Parathyroid adenoma (tissue), 2 donors: ENCODE measurements at regions not wholly inside any gene's neighbourhood (a gene's known extent, or its start where the extent isn't known, plus 50 kb on each side); places are given as distances from the start of the nearest gene placed in this dataset.

Source experiments
- H2AFZ ChIP-seq: fragments of 300-600 bp; sonication (generic); one replicate; pipeline ENCODE4 v1.7.0; 2017; ENCODE audit warnings: antibody characterized with exemption, mild to moderate bottlenecking
- H3K27ac ChIP-seq: fragments of 300-600 bp; sonication (generic); one replicate; pipeline ENCODE4 v1.7.0; 2017
- H3K27me3 ChIP-seq: fragments of 300-600 bp; sonication (generic); one replicate; pipeline ENCODE4 v1.7.0; 2017; ENCODE audit warnings: low read length; ENCODE audit not compliant: control insufficient read depth, insufficient read depth
- H3K36me3 ChIP-seq: fragments of 300-600 bp; sonication (generic); one replicate; pipeline ENCODE4 v1.7.0; 2017; ENCODE audit warnings: low read length; ENCODE audit not compliant: control insufficient read depth, insufficient read depth
- H3K4me1 ChIP-seq: fragments of 300-600 bp; sonication (generic); one replicate; pipeline ENCODE4 v1.7.0; 2017; ENCODE audit warnings: control low read depth
- H3K4me2 ChIP-seq: fragments of 300-600 bp; sonication (generic); one replicate; pipeline ENCODE4 v1.7.0; 2017; ENCODE audit warnings: low read length
- H3K4me3 ChIP-seq: fragments of 300-600 bp; sonication (generic); one replicate; pipeline ENCODE4 v1.7.0; 2017; ENCODE audit warnings: low read depth, low read length
- H3K79me2 ChIP-seq: fragments of 300-600 bp; sonication (generic); one replicate; pipeline ENCODE4 v1.7.0; 2017; ENCODE audit warnings: control low read depth
- H3K9ac ChIP-seq: fragments of 300-600 bp; sonication (generic); one replicate; pipeline ENCODE4 v1.7.0; 2017; ENCODE audit warnings: mild to moderate bottlenecking
- H3K9me3 ChIP-seq: fragments of 300-600 bp; sonication (generic); one replicate; pipeline ENCODE4 v1.7.0; 2017; ENCODE audit warnings: low read length; ENCODE audit not compliant: control insufficient read depth
- TF ChIP-seq, protein P1 (sequence below): fragments of 300-600 bp; sonication (generic); IDR thresholded peaks from one replicate; pipeline ENCODE4 v1.7.0; 2017; ENCODE audit warnings: antibody characterized with exemption, mild to moderate bottlenecking
- donor health status: primary hyperparathyroidism.

DNA sequence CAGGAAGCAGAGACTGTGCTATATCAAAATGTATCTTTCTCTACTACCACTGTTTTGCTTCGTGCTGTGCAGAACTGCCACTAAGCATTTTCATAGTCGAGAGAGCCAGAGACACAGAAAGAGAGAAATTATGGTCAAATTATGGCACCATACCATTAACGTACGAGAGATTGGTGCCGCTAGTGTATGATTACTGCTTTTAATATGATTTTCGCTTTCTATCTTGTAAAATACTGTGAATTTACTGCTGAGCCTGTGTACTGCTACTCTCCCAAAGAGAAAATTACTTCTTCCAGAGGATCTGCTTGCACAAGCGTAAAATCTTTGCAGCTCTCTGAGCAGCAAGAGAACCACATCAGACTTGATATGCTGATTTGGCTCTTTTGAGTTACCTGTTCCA lies 71.1 kb upstream of the ZNF281 start:
- H3K4me3 ChIP-seq, result no peak overlapping the region
- no peak overlapping the region for H3K9ac ChIP-seq
- no peak overlapping the region for H3K4me2 ChIP-seq
- H3K79me2 ChIP-seq, result no peaks in the 10 kb centered on the region
- no peak overlapping the region for H3K27ac ChIP-seq
- H3K9me3 ChIP-seq, result no peaks in the 10 kb centered on the region
- no peaks in the 10 kb centered on the region for H3K4me1 ChIP-seq
- H3K36me3 ChIP-seq, result no peaks in the 10 kb centered on the region
- H2AFZ ChIP-seq, result no peak overlapping the region
- no peaks in the 10 kb centered on the region for H3K27me3 ChIP-seq
- TF ChIP-seq, protein P1, sequence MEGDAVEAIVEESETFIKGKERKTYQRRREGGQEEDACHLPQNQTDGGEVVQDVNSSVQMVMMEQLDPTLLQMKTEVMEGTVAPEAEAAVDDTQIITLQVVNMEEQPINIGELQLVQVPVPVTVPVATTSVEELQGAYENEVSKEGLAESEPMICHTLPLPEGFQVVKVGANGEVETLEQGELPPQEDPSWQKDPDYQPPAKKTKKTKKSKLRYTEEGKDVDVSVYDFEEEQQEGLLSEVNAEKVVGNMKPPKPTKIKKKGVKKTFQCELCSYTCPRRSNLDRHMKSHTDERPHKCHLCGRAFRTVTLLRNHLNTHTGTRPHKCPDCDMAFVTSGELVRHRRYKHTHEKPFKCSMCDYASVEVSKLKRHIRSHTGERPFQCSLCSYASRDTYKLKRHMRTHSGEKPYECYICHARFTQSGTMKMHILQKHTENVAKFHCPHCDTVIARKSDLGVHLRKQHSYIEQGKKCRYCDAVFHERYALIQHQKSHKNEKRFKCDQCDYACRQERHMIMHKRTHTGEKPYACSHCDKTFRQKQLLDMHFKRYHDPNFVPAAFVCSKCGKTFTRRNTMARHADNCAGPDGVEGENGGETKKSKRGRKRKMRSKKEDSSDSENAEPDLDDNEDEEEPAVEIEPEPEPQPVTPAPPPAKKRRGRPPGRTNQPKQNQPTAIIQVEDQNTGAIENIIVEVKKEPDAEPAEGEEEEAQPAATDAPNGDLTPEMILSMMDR, result no peak

DNA sequence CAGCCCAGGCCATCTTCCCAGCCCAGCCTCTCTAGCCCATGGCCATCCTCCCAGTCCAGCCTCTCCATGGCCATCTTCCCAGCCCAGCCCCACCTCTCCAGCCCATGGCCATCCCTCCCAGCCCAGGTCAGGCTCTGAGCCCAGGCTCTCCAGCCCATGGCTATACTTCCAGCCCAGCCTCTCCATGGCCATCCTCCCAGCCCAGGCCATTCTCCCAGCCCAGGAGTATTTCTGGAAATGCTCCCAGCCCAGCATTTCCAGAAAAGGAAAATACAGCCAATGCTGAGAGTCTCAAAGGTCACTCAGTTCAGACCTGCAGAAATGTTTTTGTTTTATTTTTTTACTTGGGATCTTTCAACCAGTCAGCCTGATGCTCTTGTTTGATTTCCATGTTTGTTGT lies 70.0 kb upstream of the ZNF281 start:
- TF ChIP-seq, protein P1, result no peak
- H3K4me1 ChIP-seq, result no peaks in the 10 kb centered on the region
- no peak overlapping the region for H2AFZ ChIP-seq
- no peaks in the 10 kb centered on the region for H3K79me2 ChIP-seq
- H3K27me3 ChIP-seq, result no peaks in the 10 kb centered on the region
- H3K4me2 ChIP-seq, result no peak overlapping the region
- H3K9ac ChIP-seq, result no peak overlapping the region
- H3K27ac ChIP-seq, result no peak overlapping the region
- no peaks in the 10 kb centered on the region for H3K36me3 ChIP-seq
- no peaks in the 10 kb centered on the region for H3K9me3 ChIP-seq
- H3K4me3 ChIP-seq, result no peak overlapping the region

DNA sequence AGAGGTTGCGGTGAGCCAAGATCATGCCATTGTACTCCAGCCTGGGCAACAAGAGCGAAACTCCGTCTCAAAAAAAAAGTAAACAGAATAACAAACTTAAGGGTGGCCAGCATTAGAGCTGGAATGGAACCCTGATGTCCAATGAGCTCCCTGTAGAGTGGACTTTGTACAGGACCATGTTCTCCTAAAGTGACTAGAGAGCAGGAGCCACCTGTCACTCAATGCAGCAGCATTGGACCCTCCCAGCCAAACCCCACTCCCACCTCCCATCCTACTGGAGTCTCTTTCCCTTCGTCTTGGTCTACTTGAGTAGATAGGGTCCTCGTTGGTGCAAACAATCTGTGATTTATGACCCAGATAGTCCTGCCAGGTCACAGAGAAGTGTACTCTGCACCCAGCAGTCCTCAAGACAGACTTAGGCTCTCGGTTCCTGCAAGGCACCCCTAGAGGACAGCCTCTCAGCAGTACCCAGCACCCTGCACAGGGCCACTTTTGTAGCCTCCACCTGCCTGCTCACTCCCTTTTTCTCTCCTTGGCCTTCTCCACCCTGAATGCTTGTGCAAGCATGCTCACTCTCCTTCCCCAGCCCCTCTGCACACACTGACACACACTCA lies 69.2 kb upstream of the ZNF281 start:
- H3K9me3 ChIP-seq, result no peaks in the 10 kb centered on the region
- no peak overlapping the region for H2AFZ ChIP-seq
- no peak overlapping the region for H3K9ac ChIP-seq
- H3K4me2 ChIP-seq, result no peak overlapping the region
- TF ChIP-seq, protein P1, result no peak
- H3K79me2 ChIP-seq, result no peaks in the 10 kb centered on the region
- H3K27ac ChIP-seq, result no peak overlapping the region
- H3K27me3 ChIP-seq, result no peaks in the 10 kb centered on the region
- no peak overlapping the region for H3K4me3 ChIP-seq
- H3K36me3 ChIP-seq, result no peaks in the 10 kb centered on the region
- H3K4me1 ChIP-seq, result no peaks in the 10 kb centered on the region

DNA sequence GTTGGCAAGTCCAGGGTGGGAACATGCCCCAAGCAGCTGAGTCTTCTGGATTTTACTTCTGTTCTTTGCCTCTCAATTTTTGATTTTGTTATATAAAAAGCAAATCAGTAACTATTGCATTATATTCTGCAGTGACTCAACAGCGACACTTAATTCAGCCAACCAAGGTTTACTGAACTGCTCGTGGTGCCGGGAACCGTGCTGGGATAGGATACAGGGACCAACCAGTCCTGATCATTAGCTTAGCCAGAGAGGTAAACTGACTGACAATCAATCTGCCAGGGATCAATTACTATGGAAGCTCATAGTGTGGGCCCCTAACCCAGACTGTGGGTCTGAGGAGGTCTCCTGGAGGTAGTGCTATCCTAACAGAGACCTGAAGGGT lies 68.4 kb upstream of the ZNF281 start:
- Histone ChIP-seq H3K4me1 (no peaks in the 10 kb centered on the region), H3K4me3 (no peak overlapping the region), H3K27ac (no peak overlapping the region), H3K4me2 (no peak overlapping the region), H3K36me3 (no peaks in the 10 kb centered on the region), H3K9me3 (no peaks in the 10 kb centered on the region), H2AFZ (no peak overlapping the region), H3K79me2 (no peaks in the 10 kb centered on the region), H3K27me3 (no peaks in the 10 kb centered on the region), H3K9ac (no peak overlapping the region)
- TF ChIP-seq, protein P1, result no peak

DNA sequence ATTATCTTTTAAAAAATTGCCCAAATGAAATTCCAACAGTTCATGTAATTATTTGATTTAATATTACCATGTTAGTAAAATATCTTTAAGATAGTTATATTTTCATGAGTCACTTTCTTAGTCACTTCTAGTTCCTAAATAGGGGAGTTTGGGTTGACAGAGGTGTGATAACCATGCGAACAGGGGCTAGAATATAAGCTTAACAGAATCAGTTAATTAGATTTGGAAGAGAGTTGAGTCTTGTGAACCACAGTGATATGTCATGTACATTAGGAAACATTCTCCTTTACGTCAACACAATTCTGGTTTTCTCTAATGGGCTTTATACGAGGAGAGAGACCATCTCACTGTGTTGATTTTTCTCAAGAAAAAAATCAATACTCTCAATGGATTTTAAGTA lies 64.8 kb upstream of the ZNF281 start:
- TF ChIP-seq, protein P1, result no peak

More for the DNA sequence above, 64.8 kb upstream of the ZNF281 start:
- no peak overlapping the region for H3K4me3 ChIP-seq
- H3K27me3 ChIP-seq, result no peaks in the 10 kb centered on the region
- H3K4me1 ChIP-seq, result no peaks in the 10 kb centered on the region
- no peaks in the 10 kb centered on the region for H3K36me3 ChIP-seq
- H2AFZ ChIP-seq, result no peak overlapping the region
- no peaks in the 10 kb centered on the region for H3K9me3 ChIP-seq
- no peak overlapping the region for H3K9ac ChIP-seq
- no peaks in the 10 kb centered on the region for H3K79me2 ChIP-seq
- H3K4me2 ChIP-seq, result no peak overlapping the region
- no peak overlapping the region for H3K27ac ChIP-seq
